ENCODE measurements at regions not wholly inside any gene's neighbourhood (a gene's known extent, or its start where the extent isn't known, plus 50 kb on each side); places are given as distances from the start of the nearest gene placed in this dataset.

DNA sequence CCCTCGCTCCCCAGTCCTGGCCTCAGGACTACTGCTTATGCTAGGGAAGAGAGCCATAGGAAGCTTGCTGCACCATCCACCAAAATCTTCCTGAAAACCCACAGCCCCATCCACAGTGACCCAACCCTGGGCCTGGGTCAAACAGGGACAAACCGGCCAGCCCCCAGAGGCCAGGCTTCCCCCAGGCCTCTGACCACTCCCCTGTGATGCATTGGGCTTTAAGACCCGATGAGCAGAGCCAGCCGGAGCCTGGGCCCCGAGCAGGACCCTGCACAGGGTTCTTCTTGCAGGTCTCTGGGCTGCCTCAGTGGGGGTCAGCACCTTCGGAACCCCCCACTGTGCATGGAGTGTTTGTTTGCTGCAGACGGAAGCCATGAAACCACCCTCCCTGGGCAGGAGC, 583.7 kb downstream of the BRD1 start:
- TF ChIP-seq CTCF (IDR thresholded peaks at IDR 0.05; ENCODE audit: low read depth, low read length, poor library complexity, severe bottlenecking), result no peak
- TF ChIP-seq EZH2phosphoT487 (IDR thresholded peaks at IDR 0.05; ENCODE audit: borderline replicate concordance, low read length), result no peak
